GM18870 (cell line): ENCODE measurements at regions not wholly inside any gene's neighbourhood (a gene's known extent, or its start where the extent isn't known, plus 50 kb on each side); places are given as distances from the start of the nearest gene placed in this dataset.

ENCODE experiments used
- ATAC-seq: cut with Tn5 transposase; IDR thresholded peaks from one replicate; pipeline ENCODE4 v1.9.1; 2021; ENCODE audit warnings: moderate library complexity; ENCODE audit not compliant: unreplicated experiment

- ATAC-seq, result no peak
Measured at GRCh38 chr4:31052519-31052918, 332.4 kb downstream of the PCDH7 start.

- ATAC-seq, result no peak
Measured at GRCh38 chr4:31053451-31053850, 333.3 kb downstream of the PCDH7 start.

- ATAC-seq, result no peak
Measured at GRCh38 chr4:31054295-31054694, 334.1 kb downstream of the PCDH7 start.

DNA sequence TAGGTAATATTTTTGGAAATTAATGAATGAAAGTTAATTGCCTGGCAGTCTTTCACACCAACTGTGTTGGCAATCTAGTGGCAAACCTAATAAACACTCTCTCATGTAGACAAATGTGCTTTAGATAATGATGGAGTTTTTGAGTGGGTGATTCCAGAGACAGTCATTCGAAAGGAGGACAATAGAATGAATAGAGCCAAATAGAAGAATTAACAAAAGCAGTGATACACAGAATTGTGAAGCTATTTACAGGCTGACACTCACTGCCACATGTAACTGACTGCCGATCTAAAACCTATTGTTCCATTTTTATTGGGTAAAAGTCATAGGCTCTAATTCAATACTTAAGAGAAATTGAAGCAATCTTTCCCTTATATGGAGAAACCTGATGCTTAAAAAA, 338.5 kb downstream of the PCDH7 start:
- no peak for ATAC-seq

DNA sequence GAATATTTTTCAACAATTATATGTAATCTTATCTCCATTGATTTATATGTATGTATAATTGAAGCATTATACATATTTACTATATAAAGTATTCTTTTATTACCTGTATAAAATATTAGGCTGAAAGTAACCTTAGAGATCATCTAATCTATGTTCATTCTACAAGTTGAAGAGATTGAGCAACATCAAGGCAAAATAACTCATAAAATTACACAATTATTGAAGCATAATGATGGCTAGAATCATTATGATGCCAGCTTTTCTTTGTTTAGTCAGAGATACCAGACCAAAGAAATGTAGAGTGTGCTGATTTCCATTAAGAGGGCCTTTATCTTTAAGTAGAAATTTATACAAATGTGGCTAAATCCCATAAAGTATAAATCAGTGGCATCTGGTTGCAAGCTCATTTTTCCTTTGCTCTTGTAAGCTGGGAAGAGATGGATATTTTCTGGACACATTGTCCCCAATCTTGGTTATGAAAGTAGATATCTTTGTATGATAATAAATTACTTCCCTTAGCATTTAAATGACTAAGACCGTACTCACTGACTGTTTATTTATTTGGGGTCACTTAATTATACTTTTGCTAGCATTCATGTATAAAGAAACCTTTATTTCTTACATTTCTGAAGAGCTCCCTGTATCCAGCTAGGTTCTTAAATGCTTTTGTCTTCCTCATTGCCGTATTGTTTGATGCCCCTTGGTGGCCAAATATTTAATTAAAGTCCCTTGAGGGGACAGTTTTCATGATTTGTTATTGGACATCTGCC, 339.8 kb downstream of the PCDH7 start:
- no peak for ATAC-seq

GRCh38 chr4:31065086-31065485, 344.9 kb downstream of the PCDH7 start:
- ATAC-seq, result no peak

- ATAC-seq, result no peak
Measured at GRCh38 chr4:31068257-31069075, 348.3 kb downstream of the PCDH7 start.

GRCh38 chr4:31069151-31069550, 349.0 kb downstream of the PCDH7 start:
- ATAC-seq, result no peak

DNA sequence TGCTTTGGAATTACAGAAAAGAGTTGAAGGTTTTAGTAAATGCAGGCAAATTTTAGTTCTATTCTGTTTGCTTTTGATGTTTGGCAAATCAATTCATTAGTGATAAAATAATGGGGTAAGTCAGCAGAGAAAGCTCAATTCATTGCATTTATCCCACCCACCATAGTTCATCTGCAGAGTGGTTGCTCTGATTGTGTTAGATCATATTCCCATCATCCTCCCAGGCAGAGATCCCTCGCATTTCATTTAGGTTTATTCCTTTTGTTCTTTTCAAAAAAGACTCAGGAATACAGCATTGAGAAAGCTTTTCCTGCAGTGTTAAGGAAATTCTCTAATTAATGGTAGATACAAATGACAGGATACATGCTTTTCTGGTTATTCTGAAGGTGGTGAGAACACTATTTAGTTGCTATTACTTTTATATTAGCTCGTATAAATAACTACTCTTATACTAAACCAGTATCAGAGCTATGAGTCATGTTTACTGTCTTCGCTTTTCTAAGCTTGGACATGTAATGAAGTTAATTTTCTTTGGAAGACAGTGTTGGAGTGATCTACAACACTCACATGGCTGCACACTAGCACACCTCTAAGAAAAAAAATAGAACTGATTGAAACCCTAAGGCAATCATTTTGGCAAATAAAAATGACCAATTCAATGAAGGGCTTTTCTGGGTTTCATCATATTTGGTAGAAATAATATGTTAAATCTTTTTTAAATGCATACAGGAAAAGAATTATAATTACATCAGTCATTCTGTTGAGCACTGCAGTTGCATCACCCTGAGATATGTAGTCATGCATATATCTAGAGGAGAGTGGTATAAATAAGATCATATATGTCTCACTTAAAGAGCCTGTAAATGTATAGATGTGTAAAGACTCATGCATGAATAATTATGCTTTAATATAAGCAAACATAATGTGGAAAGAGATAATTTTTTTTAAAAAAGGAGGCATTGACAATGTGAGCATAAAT, 351.6 kb downstream of the PCDH7 start:
- no peak for ATAC-seq

DNA sequence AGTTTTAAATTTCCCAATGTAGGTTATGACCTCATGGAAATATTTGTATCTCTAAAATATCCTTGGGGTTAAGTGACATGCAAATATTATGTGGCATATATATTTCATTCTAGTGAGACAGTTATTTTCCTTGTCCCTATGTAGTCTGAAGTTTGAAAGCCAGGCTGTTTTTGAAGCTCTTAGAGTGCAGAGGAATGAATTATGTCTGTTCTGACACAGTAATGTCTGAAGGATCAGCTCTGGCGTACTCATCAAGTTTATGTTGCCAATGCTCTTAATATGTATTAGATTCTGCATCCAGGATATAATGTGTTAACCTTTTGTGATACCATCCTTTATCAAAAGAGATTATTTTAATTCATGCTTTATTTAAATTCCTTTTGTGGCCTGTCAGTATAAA, 355.8 kb downstream of the PCDH7 start:
- no peak for ATAC-seq

DNA sequence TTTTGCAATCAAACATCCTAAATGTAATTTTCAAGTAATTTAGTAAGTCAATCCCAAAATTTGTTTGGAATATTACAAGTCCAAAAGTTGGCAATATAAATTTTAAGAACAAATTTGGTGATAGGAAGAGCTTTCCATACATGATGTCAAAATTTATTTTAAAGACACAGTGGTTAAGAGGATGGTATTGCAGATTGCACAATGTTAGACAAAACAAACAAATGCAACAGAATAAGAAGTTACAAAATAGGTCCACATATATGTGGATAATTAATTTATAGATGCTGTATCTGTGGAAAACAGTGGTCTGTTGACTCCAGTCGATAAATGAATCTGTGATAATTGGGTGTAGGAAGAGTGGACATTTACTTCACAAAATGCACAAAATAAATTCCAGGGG, 358.5 kb downstream of the PCDH7 start:
- no peak for ATAC-seq

- ATAC-seq, result no peak
Measured at GRCh38 chr4:31080887-31081286, 360.7 kb downstream of the PCDH7 start.

- ATAC-seq, result no peak
Measured at GRCh38 chr4:31081366-31081765, 361.2 kb downstream of the PCDH7 start.

DNA sequence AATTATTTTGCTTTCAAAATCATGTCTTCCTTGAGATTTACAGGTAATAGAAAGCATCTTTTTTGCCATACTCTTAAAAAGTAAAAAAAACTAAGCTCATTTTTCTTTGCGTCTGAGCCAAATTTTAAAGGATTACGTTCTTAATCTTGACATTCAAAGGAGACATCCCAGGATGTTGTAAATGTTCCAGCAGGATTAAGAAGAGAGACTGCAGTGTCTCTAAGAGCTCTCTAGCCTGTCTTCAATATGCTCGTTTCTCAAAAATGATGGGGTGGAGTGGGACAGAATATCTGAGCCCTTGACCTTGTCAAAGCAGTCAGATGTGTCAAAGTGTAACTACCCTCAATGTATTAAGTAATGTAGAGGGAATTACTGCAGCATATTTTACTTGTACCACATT, 363.3 kb downstream of the PCDH7 start:
- no peak for ATAC-seq

GRCh38 chr4:31084806-31085416, 364.7 kb downstream of the PCDH7 start:
- no peak for ATAC-seq

DNA sequence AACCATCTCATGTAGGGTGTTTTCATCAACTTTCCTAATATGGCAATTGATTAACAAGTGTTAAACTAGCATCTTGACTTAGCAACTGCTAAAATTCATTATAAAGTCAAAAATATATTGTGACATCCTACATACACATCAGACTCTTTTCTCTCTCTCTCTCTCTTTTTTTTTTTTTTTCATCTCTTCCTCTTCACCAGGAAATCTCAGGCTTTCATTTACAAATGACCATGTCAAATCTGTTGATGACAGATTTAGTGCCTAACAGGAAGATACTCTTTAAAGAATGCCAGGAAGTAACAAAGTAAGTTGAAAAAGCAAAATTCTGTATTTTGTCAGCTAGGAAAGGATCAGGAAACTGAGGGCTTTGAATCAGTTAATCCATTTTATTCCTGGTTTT, 365.5 kb downstream of the PCDH7 start:
- ATAC-seq, result no peak

DNA sequence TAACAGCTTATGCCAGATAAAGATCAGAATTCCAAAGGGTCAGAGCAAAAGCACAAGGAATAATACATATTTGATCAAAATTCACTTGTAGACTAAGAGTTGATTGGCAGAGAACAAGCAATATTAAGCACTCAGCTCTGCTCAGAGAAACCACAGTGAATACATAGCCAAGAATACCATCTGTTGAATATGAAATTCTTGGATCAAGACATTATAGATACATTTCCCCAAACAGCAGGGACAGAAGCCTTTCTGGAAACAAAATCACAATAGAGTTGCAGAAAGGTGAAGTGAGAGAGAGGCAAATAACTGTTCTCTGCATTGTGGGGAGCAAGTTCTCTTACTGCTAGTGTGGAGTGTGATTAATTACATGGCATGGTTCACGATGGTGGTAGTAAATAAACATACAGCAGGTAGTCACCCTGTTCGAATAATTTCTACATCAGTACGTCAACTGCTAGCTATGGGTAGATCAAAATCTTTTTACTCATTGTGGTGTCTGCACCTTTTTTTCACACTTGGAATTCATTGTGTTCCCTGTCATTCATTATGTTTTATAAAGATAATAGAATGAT, 366.7 kb downstream of the PCDH7 start:
- no peak for ATAC-seq

DNA sequence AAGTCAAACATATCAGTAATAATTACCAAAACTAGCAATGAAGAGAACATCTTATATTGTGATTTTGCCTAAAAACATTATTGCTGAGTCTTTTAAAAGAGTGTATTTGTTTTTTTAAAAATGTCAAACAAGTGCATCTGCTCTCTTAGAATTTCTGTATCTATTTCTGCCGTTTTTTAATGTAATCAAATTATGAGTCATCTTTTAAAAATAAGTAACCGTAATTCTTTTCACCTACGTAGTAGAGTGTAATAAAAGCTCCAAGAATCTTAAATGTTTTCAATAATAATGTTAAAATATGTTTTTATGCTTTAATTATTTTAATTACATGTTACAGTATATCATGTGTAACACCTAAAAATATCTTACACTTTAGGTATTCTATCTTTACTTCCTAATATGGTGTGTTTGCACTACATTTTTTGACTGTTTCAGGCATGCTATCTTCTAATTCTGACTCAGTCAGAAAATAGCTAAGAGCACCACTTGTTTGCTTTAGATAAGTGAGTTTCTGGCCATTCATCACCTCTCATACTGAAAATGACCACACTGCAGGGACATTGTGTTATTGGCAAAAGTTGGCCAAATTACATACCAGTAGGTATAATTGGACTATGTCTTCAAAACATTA, 368.5 kb downstream of the PCDH7 start:
- ATAC-seq, result no peak

- ATAC-seq, result no peak
Measured at GRCh38 chr4:31089815-31090214, 369.6 kb downstream of the PCDH7 start.

GRCh38 chr4:31094474-31094873, 374.3 kb downstream of the PCDH7 start:
- ATAC-seq, result no peak
